Mesendoderm (in vitro differentiated cells): ENCODE measurements at regions not wholly inside any gene's neighbourhood (a gene's known extent, or its start where the extent isn't known, plus 50 kb on each side); places are given as distances from the start of the nearest gene placed in this dataset.
A peak's percentile ranks its signal among the peaks of the same experiment; 100 is the strongest.

Experiments
- DNase-seq: peaks from one replicate; pipeline ENCODE4 v3.0.0; 2013
- H2AK5ac ChIP-seq: 2 replicates; pipeline ENCODE4 v1.6.1; 2013; ENCODE audit warnings: low read length, inconsistent platforms
- H2BK120ac ChIP-seq: 2 replicates; pipeline ENCODE4 v1.6.1; 2013; ENCODE audit warnings: low read depth, mild to moderate bottlenecking, low read length, moderate library complexity, mixed read lengths
- H2BK15ac ChIP-seq: replicated peaks from 2 replicates; pipeline ENCODE4 v1.6.1; 2013; ENCODE audit warnings: low read depth, mild to moderate bottlenecking, moderate library complexity
- H2BK5ac ChIP-seq: 2 replicates; pipeline ENCODE4 v1.6.1; 2013; ENCODE audit warnings: low read length, inconsistent platforms
- H3K18ac ChIP-seq: 2 replicates; pipeline ENCODE4 v1.6.1; 2013; ENCODE audit warnings: mild to moderate bottlenecking, low read length, mixed read lengths
- H3K23ac ChIP-seq: one replicate; pipeline ENCODE4 v1.6.1; 2013; ENCODE audit warnings: low read length
- H3K27ac ChIP-seq: 2 replicates; pipeline ENCODE4 v1.5.1; 2013; ENCODE audit warnings: low read depth, mild to moderate bottlenecking, inconsistent platforms, low read length, moderate library complexity
- H3K27me3 ChIP-seq: 2 replicates; pipeline ENCODE4 v1.6.1; 2013; ENCODE audit warnings: low read length, control low read depth, mild to moderate bottlenecking, inconsistent platforms; ENCODE audit not compliant: insufficient read depth, poor library complexity
- H3K36me3 ChIP-seq: 2 replicates; pipeline ENCODE4 v1.6.1; 2013; ENCODE audit warnings: low read length, inconsistent platforms; ENCODE audit not compliant: control insufficient read depth, insufficient read depth
- H3K4ac ChIP-seq: one replicate; pipeline ENCODE4 v1.6.1; 2013; ENCODE audit warnings: low read depth, mild to moderate bottlenecking, low read length, moderate library complexity
- H3K4me1 ChIP-seq: 2 replicates; pipeline ENCODE4 v1.6.1; 2013; ENCODE audit warnings: low read depth, low read length, inconsistent platforms; ENCODE audit not compliant: control insufficient read depth
- H3K4me2 ChIP-seq: 2 replicates; pipeline ENCODE4 v1.6.1; 2013; ENCODE audit warnings: low read length
- H3K4me3 ChIP-seq: 2 replicates; pipeline ENCODE4 v1.5.1; 2013; ENCODE audit warnings: mild to moderate bottlenecking, low read length
- H3K56ac ChIP-seq: one replicate; pipeline ENCODE4 v1.6.1; 2013; ENCODE audit warnings: low read length
- H3K79me1 ChIP-seq: 2 replicates; pipeline ENCODE4 v1.6.1; 2013; ENCODE audit warnings: low read length, inconsistent platforms
- H3K79me2 ChIP-seq: 2 replicates; pipeline ENCODE4 v1.6.1; 2013; ENCODE audit warnings: mild to moderate bottlenecking, low read length; ENCODE audit not compliant: control insufficient read depth, insufficient read depth
- H3K9ac ChIP-seq: 2 replicates; pipeline ENCODE4 v1.6.1; 2013; ENCODE audit warnings: low read length, inconsistent platforms
- H4K5ac ChIP-seq: one replicate; pipeline ENCODE4 v1.6.1; 2013; ENCODE audit warnings: low read length
- H4K8ac ChIP-seq: one replicate; pipeline ENCODE4 v1.6.1; 2013; ENCODE audit warnings: low read depth, mild to moderate bottlenecking, control low read depth, low read length, moderate library complexity
- WGBS: extraction: QIAGEN DNeasy Blood & Tissue Kit; methylation state at CpG from one replicate; pipeline ENCODE4 v1.1.7; 2013; ENCODE audit warnings: low lambda C conversion rate, missing lambda C conversion rate; ENCODE audit not compliant: insufficient coverage; ENCODE audit errors: extremely low coverage; 5-methylcytosine and 5-hydroxymethylcytosine counted together

- Histone ChIP-seq H3K23ac (no peak overlapping the region), H3K4me1 (no peaks in the 10 kb centered on the region), H3K4me2 (no peak overlapping the region), H4K5ac (no peak overlapping the region), H2BK120ac (no peak overlapping the region), H2AK5ac (no peak overlapping the region), H3K27ac (no peak overlapping the region), H3K9ac (no peak overlapping the region), H3K27me3 (no peaks in the 10 kb centered on the region), H3K36me3 (no peaks in the 10 kb centered on the region), H3K4me3 (no peak overlapping the region), H4K8ac (no peak overlapping the region), H3K79me1 (no peaks in the 10 kb centered on the region), H2BK5ac (no peak overlapping the region), H3K79me2 (no peaks in the 10 kb centered on the region), H3K4ac (no peak overlapping the region), H2BK15ac (no peak overlapping the region), H3K56ac (no peak overlapping the region), H3K18ac (no peak overlapping the region)
- WGBS, result no CpG with 5 or more reads among the region's 6 CpGs
- no peak for DNase-seq
Measured at GRCh38 chr1:165060285-165060793, 296.2 kb downstream of the LMX1A start.

- Histone ChIP-seq H3K18ac (no peak overlapping the region), H3K27me3 (no peaks in the 10 kb centered on the region), H4K8ac (no peak overlapping the region)
Measured at GRCh38 chr1:165057956-165058355, 298.6 kb downstream of the LMX1A start.

GRCh38 chr1:165056914-165057313, 299.6 kb downstream of the LMX1A start:
- DNase-seq, result no peak

More at GRCh38 chr1:165057956-165058355, 298.6 kb downstream of the LMX1A start:
- Histone ChIP-seq H3K56ac (no peak overlapping the region), H3K79me2 (no peaks in the 10 kb centered on the region), H3K4me3 (no peak overlapping the region), H2AK5ac (no peak overlapping the region), H2BK15ac (no peak overlapping the region), H3K23ac (no peak overlapping the region), H2BK5ac (no peak overlapping the region), H3K36me3 (no peaks in the 10 kb centered on the region), H3K9ac (no peak overlapping the region), H3K27ac (no peak overlapping the region), H3K4me1 (peaks cover under 1% of the 10 kb centered on the region), H4K5ac (no peak overlapping the region), H2BK120ac (no peak overlapping the region), H3K79me1 (no peaks in the 10 kb centered on the region), H3K4ac (no peak overlapping the region), H3K4me2 (no peak overlapping the region)
- no CpG with 5 or more reads among the region's 3 CpGs for WGBS
- no peak for DNase-seq

DNA sequence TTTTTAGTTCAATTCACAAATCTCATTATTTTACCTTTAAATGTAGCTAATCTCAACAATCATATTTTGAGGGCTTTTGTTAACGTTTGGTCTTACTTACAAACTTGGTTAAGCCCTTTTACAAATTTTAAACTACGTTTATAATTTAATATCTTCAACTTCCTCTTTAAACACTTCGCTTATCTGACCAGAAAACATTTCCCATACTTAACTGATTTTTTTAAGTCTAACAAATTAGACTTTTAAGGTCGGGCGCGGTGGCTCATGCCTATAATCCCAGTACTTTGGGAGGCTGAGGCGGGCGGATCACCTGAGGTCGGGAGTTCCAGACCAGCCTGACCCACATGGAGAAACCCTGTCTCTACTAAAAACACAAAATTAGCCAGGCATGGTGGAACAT, 300.9 kb downstream of the LMX1A start:
- no peak overlapping the region for H2BK120ac ChIP-seq
- H4K5ac ChIP-seq, result no peak overlapping the region
- no peak overlapping the region for H3K27ac ChIP-seq
- no peak overlapping the region for H3K18ac ChIP-seq
- no peak overlapping the region for H2BK5ac ChIP-seq
- H3K79me1 ChIP-seq, result no peaks in the 10 kb centered on the region
- H3K56ac ChIP-seq, result no peak overlapping the region
- H2AK5ac ChIP-seq, result no peak overlapping the region
- H3K27me3 ChIP-seq, result no peaks in the 10 kb centered on the region
- WGBS, result 100% methylated on average over 3 of the region's 9 CpGs
- DNase-seq, result no peak
- no peak overlapping the region for H3K9ac ChIP-seq
- no peaks in the 10 kb centered on the region for H3K36me3 ChIP-seq
- H3K4ac ChIP-seq, result no peak overlapping the region
- no peaks in the 10 kb centered on the region for H3K79me2 ChIP-seq
- no peak overlapping the region for H2BK15ac ChIP-seq
- no peak overlapping the region for H3K23ac ChIP-seq
- H4K8ac ChIP-seq, result no peak overlapping the region
- H3K4me2 ChIP-seq, result no peak overlapping the region
- H3K4me3 ChIP-seq, result no peak overlapping the region
- peaks cover 7% of the 10 kb centered on the region for H3K4me1 ChIP-seq

More at GRCh38 chr1:165056914-165057313, 299.6 kb downstream of the LMX1A start:
- H4K8ac ChIP-seq, result no peak overlapping the region
- no peak overlapping the region for H3K4me2 ChIP-seq
- H2BK5ac ChIP-seq, result no peak overlapping the region
- H3K79me2 ChIP-seq, result no peaks in the 10 kb centered on the region
- no peak overlapping the region for H2AK5ac ChIP-seq
- H3K56ac ChIP-seq, result no peak overlapping the region
- no peak overlapping the region for H3K4ac ChIP-seq
- H2BK120ac ChIP-seq, result no peak overlapping the region
- no peaks in the 10 kb centered on the region for H3K79me1 ChIP-seq
- no peak overlapping the region for H2BK15ac ChIP-seq
- H3K18ac ChIP-seq, result no peak overlapping the region
- H3K4me3 ChIP-seq, result no peak overlapping the region
- no CpG with 5 or more reads among the region's 2 CpGs for WGBS
- H3K4me1 ChIP-seq, result peaks cover 7% of the 10 kb centered on the region
- H3K36me3 ChIP-seq, result no peaks in the 10 kb centered on the region
- H3K9ac ChIP-seq, result no peak overlapping the region
- no peak overlapping the region for H3K23ac ChIP-seq
- H4K5ac ChIP-seq, result no peak overlapping the region
- H3K27ac ChIP-seq, result no peak overlapping the region
- no peaks in the 10 kb centered on the region for H3K27me3 ChIP-seq

- H3K27me3 ChIP-seq, result no peaks in the 10 kb centered on the region
- H2BK15ac ChIP-seq, result no peak overlapping the region
- no peak for DNase-seq
- H4K8ac ChIP-seq, result no peak overlapping the region
- no peak overlapping the region for H3K56ac ChIP-seq
- H3K9ac ChIP-seq, result no peak overlapping the region
- H3K79me2 ChIP-seq, result no peaks in the 10 kb centered on the region
- H3K4ac ChIP-seq, result no peak overlapping the region
- no peak overlapping the region for H4K5ac ChIP-seq
- peak overlapping the region; percentile 31 for H3K18ac ChIP-seq
- no peak overlapping the region for H2BK5ac ChIP-seq
- no peak overlapping the region for H2BK120ac ChIP-seq
- H3K4me3 ChIP-seq, result no peak overlapping the region
- no peaks in the 10 kb centered on the region for H3K36me3 ChIP-seq
- no peak overlapping the region for H3K4me2 ChIP-seq
- no peak overlapping the region for H3K27ac ChIP-seq
- H3K79me1 ChIP-seq, result no peaks in the 10 kb centered on the region
- H3K4me1 ChIP-seq, result peaks cover 7% of the 10 kb centered on the region
- WGBS, result no CpG with 5 or more reads among the region's 4 CpGs
- no peak overlapping the region for H2AK5ac ChIP-seq
- no peak overlapping the region for H3K23ac ChIP-seq
Measured at GRCh38 chr1:165054627-165055026, 301.9 kb downstream of the LMX1A start.

DNA sequence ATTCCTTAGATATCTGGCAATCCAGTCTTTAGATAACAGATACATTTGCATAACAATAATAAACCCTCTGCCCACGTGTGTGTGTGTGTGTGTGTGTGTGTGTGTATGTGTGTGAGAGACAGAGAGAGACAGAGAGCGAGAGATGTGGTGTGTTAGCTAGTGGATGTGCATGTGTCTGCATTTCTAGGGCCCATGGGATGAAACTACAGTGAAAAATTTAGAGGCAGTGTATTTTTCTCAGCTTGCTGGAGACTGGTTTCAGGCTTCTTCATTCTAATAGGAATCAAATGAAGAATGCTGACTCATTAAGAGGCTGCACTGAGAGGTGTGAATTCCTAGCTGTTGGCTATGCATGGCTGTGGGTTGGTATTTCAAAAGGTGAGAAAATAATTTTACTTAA, 303.2 kb downstream of the LMX1A start:
- Histone ChIP-seq H3K9ac (no peak overlapping the region), H4K5ac (no peak overlapping the region), H2BK120ac (no peak overlapping the region), H3K4me3 (no peak overlapping the region), H3K36me3 (no peaks in the 10 kb centered on the region), H4K8ac (no peak overlapping the region), H3K23ac (no peak overlapping the region), H3K4me1 (peaks cover 7% of the 10 kb centered on the region), H2BK5ac (peak overlapping the region; percentile 41), H3K27me3 (no peaks in the 10 kb centered on the region), H2AK5ac (no peak overlapping the region), H3K56ac (no peak overlapping the region), H3K4me2 (no peak overlapping the region), H3K27ac (peak overlapping the region; percentile 25), H3K18ac (peak overlapping the region; percentile 53), H3K79me2 (no peaks in the 10 kb centered on the region), H2BK15ac (no peak overlapping the region), H3K79me1 (no peaks in the 10 kb centered on the region), H3K4ac (peak overlapping the region; percentile 68)
- DNase-seq, result peak; percentile 95
- WGBS, result no CpG with 5 or more reads among the region's 2 CpGs
